GM23248 (cell line): ENCODE measurements at regions not wholly inside any gene's neighbourhood (a gene's known extent, or its start where the extent isn't known, plus 50 kb on each side); places are given as distances from the start of the nearest gene placed in this dataset.

Experiments
- EZH2 ChIP-seq: fragments of 200-600 bp; sonication (generic); IDR thresholded peaks from 2 replicates; pipeline ENCODE4 v1.6.1; 2018; ENCODE audit warnings: antibody characterized with exemption, mild to moderate bottlenecking; ENCODE audit not compliant: insufficient read depth, poor library complexity, severe bottlenecking
- EZH2phosphoT487 ChIP-seq: fragments of 200-600 bp; sonication (generic); IDR thresholded peaks from 2 replicates; pipeline ENCODE4 v1.6.1; 2018; ENCODE audit warnings: antibody characterized with exemption, moderate library complexity, mild to moderate bottlenecking, low read depth; ENCODE audit not compliant: insufficient read depth

DNA sequence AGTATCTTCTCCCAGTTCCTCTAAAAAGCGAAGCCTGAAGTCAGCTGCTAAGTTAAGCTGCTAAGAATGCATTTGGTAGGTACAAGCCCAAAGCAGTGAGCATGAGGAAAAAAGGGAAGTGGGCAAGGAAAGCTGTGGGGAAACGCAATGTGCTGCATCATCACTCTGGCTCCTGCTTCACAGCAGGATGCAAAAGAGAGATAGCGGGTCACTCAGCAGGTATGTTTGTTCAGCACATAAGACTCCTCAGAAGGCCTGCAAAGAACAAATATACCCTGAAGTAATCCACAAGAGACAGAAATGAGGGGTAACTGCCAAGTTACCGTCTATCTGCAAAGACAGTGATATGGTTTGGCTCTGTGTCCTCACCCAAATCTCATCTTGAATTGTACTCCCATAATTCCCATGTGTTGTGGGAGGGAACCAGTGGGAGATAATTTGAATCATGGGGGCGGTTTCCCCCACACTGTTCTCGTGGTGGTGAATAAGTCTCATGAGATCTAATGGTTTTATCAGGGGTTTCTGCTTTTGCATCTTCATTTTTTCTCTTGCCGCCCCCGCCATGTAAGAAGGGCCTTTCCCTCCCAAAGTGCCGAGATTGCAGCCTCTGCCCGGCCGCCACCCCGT is 127.4 kb upstream of the EGLN3 start:
- no peak for TF ChIP-seq EZH2phosphoT487
- TF ChIP-seq EZH2: no peak
